ENCODE measurements at regions not wholly inside any gene's neighbourhood (a gene's known extent, or its start where the extent isn't known, plus 50 kb on each side); places are given as distances from the start of the nearest gene placed in this dataset.

DNA sequence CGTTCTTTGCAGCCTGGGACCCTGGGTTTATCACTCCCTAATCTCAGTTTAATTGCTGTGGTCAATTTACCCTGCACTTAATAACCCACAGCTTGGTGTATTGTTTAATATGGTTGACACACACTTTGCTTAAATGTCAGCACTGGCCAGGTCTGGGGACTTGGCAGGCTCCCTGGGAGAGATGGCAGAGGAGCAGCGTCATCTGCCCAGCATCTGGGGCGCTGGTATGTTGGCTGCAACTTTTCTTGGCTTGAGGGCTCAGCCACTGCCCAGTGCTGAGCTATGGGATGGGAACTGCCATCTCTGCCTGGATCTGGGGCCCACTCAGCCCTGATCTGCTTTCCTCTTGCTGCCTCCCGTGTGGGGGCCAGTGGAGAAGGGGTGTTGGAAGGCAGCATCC is 115.7 kb upstream of the IRX3 start:
- TF ChIP-seq, protein P1, sequence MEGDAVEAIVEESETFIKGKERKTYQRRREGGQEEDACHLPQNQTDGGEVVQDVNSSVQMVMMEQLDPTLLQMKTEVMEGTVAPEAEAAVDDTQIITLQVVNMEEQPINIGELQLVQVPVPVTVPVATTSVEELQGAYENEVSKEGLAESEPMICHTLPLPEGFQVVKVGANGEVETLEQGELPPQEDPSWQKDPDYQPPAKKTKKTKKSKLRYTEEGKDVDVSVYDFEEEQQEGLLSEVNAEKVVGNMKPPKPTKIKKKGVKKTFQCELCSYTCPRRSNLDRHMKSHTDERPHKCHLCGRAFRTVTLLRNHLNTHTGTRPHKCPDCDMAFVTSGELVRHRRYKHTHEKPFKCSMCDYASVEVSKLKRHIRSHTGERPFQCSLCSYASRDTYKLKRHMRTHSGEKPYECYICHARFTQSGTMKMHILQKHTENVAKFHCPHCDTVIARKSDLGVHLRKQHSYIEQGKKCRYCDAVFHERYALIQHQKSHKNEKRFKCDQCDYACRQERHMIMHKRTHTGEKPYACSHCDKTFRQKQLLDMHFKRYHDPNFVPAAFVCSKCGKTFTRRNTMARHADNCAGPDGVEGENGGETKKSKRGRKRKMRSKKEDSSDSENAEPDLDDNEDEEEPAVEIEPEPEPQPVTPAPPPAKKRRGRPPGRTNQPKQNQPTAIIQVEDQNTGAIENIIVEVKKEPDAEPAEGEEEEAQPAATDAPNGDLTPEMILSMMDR (conservative IDR thresholded peaks at IDR 0.05; ENCODE audit: low read depth, low read length), result no peak
- Histone ChIP-seq H3K4me3 (IDR thresholded peaks at IDR 0.05; ENCODE audit: insufficient read depth, low read depth, low read length) (no peak overlapping the region), H3K27me3 (ENCODE audit: insufficient read depth, low read depth) (no peaks in the 10 kb centered on the region), H3K4me1 (ENCODE audit: low read depth, poor library complexity, severe bottlenecking) (no peaks in the 10 kb centered on the region), H3K9ac (no peak overlapping the region), H3K27ac (no peak overlapping the region), H2AFZ (ENCODE audit: low read depth) (no peak overlapping the region), H3K4me2 (no peak overlapping the region), H4K20me1 (ENCODE audit: insufficient read depth) (no peaks in the 10 kb centered on the region), H3K79me2 (ENCODE audit: insufficient read depth, low read depth) (no peaks in the 10 kb centered on the region), H3K36me3 (ENCODE audit: insufficient read depth) (no peaks in the 10 kb centered on the region)

DNA sequence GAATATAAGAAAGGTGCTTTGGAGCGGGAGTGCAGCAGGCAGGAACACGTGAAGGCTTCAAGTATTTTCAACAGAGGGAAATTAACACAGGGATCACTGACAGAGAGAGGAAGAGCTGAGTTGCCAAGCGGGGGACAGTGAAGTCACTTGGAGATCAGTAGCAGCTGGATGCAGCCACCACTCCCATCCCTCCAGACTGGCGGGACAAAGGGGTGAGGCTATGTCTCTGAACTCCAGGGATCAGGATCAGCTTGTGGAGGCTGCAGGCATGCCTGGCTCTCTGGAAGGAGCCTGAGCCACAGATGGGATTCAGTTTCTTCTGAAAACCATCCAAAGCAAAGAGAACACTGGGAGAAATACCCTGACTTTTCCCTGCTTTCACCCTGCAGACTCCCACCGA is 113.7 kb upstream of the IRX3 start:
- Histone ChIP-seq H4K20me1 (ENCODE audit: insufficient read depth) (no peaks in the 10 kb centered on the region), H3K4me3 (IDR thresholded peaks at IDR 0.05; ENCODE audit: insufficient read depth, low read depth, low read length) (no peak overlapping the region), H3K27me3 (ENCODE audit: insufficient read depth, low read depth) (no peaks in the 10 kb centered on the region), H3K9ac (no peak overlapping the region), H3K4me2 (no peak overlapping the region), H3K36me3 (ENCODE audit: insufficient read depth) (no peaks in the 10 kb centered on the region), H2AFZ (ENCODE audit: low read depth) (no peak overlapping the region), H3K27ac (no peak overlapping the region), H3K79me2 (ENCODE audit: insufficient read depth, low read depth) (no peaks in the 10 kb centered on the region), H3K4me1 (ENCODE audit: low read depth, poor library complexity, severe bottlenecking) (no peaks in the 10 kb centered on the region)
- TF ChIP-seq, protein P1 (conservative IDR thresholded peaks at IDR 0.05; ENCODE audit: low read depth, low read length), result no peak

DNA sequence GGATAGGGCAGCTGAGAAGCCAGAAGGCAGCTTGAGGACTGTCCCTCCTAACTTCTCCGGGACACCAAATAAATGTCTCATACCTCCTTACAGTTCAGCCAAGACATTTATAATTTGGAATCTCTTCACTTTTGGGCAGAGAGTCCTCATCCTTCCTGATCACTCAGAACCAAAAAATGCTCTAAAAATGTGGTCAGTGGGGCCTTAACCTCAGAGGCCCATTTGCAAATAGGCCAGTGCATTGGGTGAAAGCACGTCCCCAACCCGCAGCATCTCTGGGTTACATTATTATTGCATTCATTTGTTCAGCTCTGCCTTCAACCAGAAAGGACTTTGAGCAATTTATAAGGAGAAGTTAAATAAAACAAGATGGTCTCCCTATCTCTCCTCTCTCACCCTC is 112.4 kb upstream of the IRX3 start:
- Histone ChIP-seq H3K4me2 (no peak overlapping the region), H4K20me1 (ENCODE audit: insufficient read depth) (no peaks in the 10 kb centered on the region), H3K9ac (no peak overlapping the region), H3K4me3 (IDR thresholded peaks at IDR 0.05; ENCODE audit: insufficient read depth, low read depth, low read length) (no peak overlapping the region), H3K27me3 (ENCODE audit: insufficient read depth, low read depth) (no peaks in the 10 kb centered on the region), H3K27ac (no peak overlapping the region), H2AFZ (ENCODE audit: low read depth) (no peak overlapping the region), H3K4me1 (ENCODE audit: low read depth, poor library complexity, severe bottlenecking) (no peaks in the 10 kb centered on the region), H3K79me2 (ENCODE audit: insufficient read depth, low read depth) (no peaks in the 10 kb centered on the region), H3K36me3 (ENCODE audit: insufficient read depth) (no peaks in the 10 kb centered on the region)
- TF ChIP-seq, protein P1 (conservative IDR thresholded peaks at IDR 0.05; ENCODE audit: low read depth, low read length), result no peak

DNA sequence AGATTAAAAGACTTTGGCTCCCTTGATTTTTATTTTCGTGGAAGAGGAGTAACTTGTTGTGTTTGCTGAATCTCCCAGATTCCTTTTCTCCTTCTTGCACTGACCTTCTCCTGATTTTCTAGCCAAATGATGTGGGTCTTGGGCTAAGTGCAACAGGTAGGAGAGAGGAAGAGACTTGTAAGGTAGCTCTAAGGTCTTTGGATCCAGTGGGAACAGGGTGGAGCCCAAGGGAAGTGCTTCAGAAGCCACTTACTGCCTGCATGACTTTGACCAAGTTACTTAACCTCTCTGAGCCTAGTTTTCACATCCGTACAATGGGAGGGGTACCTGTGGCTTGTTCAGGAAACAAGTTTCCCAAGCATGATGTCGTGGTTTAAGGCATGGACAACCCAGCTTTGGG is 111.3 kb upstream of the IRX3 start:
- Histone ChIP-seq H3K27me3 (ENCODE audit: insufficient read depth, low read depth) (no peaks in the 10 kb centered on the region), H3K4me3 (IDR thresholded peaks at IDR 0.05; ENCODE audit: insufficient read depth, low read depth, low read length) (no peak overlapping the region), H3K27ac (no peak overlapping the region), H3K9ac (no peak overlapping the region), H3K4me2 (no peak overlapping the region), H2AFZ (ENCODE audit: low read depth) (no peak overlapping the region), H3K4me1 (ENCODE audit: low read depth, poor library complexity, severe bottlenecking) (no peaks in the 10 kb centered on the region), H3K79me2 (ENCODE audit: insufficient read depth, low read depth) (no peaks in the 10 kb centered on the region), H3K36me3 (ENCODE audit: insufficient read depth) (no peaks in the 10 kb centered on the region), H4K20me1 (ENCODE audit: insufficient read depth) (no peaks in the 10 kb centered on the region)
- TF ChIP-seq, protein P1 (conservative IDR thresholded peaks at IDR 0.05; ENCODE audit: low read depth, low read length), result no peak
